Vagina (tissue), 2 donors: ENCODE measurements at regions not wholly inside any gene's neighbourhood (a gene's known extent, or its start where the extent isn't known, plus 50 kb on each side); places are given as distances from the start of the nearest gene placed in this dataset.

Experiments used
- POLR2A ChIP-seq, 2 donors: fragments of 450-650 bp; IDR thresholded peaks; one replicate each; pipeline ENCODE4 v1.6.1; 2017; ENCODE audit warnings: antibody characterized with exemption in 2 of 2, mild to moderate bottlenecking in 2 of 2, moderate library complexity in 2 of 2
- POLR2AphosphoS5 ChIP-seq, 2 donors: sonication (generic); formaldehyde crosslinking; IDR thresholded peaks; one replicate each; pipeline ENCODE4 v1.9.0; 2017; ENCODE audit warnings: antibody characterized with exemption in 2 of 2, mild to moderate bottlenecking in 2 of 2, low read depth in 1 of 2; ENCODE audit not compliant: insufficient read depth in 1 of 2
- TF ChIP-seq, protein P1 (sequence below), 3 experiments: fragments of 450-650 bp in 2 of 3; fragments of 200-600 bp in 1 of 3; sonication (generic) in 1 of 3; IDR thresholded peaks; one replicate each; pipeline ENCODE4 v1.5.1; 2017 to 2019; ENCODE audit warnings: antibody characterized with exemption in 3 of 3, mild to moderate bottlenecking in 2 of 3, moderate library complexity in 2 of 3

DNA sequence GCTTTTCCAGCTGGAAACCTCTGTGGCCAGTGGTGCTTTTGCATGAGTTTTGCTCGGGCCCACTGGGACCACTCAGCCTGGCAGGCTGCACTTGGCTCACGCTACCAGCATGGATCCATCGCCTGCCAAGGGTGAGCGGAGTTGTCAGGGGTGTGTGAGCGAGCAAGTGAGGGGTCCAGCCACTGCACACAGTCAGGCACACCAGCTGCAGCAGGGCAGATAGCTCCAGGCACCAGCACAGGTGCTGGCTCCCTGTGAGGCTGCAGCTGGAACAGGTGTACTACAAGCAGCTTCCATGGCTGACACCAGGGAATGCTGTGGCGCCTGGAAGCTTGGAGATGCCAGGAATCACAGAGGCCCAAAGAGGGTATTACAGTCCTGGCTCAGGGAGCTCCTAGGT is 391.2 kb upstream of the SGCD start:
- TF ChIP-seq, protein P1, sequence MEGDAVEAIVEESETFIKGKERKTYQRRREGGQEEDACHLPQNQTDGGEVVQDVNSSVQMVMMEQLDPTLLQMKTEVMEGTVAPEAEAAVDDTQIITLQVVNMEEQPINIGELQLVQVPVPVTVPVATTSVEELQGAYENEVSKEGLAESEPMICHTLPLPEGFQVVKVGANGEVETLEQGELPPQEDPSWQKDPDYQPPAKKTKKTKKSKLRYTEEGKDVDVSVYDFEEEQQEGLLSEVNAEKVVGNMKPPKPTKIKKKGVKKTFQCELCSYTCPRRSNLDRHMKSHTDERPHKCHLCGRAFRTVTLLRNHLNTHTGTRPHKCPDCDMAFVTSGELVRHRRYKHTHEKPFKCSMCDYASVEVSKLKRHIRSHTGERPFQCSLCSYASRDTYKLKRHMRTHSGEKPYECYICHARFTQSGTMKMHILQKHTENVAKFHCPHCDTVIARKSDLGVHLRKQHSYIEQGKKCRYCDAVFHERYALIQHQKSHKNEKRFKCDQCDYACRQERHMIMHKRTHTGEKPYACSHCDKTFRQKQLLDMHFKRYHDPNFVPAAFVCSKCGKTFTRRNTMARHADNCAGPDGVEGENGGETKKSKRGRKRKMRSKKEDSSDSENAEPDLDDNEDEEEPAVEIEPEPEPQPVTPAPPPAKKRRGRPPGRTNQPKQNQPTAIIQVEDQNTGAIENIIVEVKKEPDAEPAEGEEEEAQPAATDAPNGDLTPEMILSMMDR (IDR thresholded peaks at IDR 0.05): no peak
- TF ChIP-seq POLR2A (IDR thresholded peaks at IDR 0.05) (no peak), POLR2AphosphoS5 (IDR thresholded peaks at IDR 0.05; ENCODE audit: insufficient read depth in 1 of 2, low read depth in 1 of 2) (no peak)
